ENCODE measurements at regions not wholly inside any gene's neighbourhood (a gene's known extent, or its start where the extent isn't known, plus 50 kb on each side); places are given as distances from the start of the nearest gene placed in this dataset.

DNA sequence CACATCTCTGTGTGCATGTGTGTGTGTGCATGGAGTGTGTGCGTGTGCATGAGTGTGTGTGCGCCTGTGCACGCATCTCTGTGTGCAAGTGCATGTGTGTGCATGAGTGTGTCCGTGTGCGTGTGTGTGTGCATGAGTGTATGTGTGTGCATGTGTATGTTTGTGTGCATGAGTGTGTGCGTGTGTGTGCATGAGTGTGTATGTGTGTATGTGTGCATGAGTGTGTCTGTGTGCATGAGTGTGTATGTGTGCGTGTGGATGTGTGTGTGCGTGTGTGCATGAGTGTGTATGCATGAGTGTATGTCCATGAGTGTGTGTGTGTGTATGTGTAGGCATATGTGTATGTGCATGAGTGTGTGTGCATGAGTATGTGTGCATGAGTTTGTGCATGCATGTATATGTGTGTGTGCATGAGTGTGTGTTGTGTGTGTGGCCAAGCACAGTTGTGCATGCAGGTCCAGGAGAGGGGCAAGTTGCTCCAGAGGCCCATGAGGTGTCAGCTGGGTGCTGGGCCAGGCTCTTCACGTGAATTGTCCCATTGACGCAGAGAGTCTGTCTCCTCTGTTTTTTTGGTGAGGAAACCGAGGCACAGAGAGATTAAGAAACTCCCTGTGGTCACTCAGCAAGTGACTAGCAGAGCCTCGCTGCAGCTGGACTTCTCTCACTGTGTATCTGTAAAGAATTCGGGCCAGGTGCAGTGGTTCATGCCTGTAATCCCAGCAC lies 75.5 kb downstream of the ASB1 start:
- TF ChIP-seq TCF4 (CRISPR knock-in tag; IDR thresholded peaks at IDR 0.05; ENCODE audit: borderline replicate concordance): no peak
- TF ChIP-seq ZNF8 (CRISPR knock-in tag; IDR thresholded peaks at IDR 0.05): no peak
- no peak for TF ChIP-seq ARNTL (CRISPR knock-in tag; IDR thresholded peaks at IDR 0.05; ENCODE audit: borderline replicate concordance, low read depth)
- TF ChIP-seq, protein P1, sequence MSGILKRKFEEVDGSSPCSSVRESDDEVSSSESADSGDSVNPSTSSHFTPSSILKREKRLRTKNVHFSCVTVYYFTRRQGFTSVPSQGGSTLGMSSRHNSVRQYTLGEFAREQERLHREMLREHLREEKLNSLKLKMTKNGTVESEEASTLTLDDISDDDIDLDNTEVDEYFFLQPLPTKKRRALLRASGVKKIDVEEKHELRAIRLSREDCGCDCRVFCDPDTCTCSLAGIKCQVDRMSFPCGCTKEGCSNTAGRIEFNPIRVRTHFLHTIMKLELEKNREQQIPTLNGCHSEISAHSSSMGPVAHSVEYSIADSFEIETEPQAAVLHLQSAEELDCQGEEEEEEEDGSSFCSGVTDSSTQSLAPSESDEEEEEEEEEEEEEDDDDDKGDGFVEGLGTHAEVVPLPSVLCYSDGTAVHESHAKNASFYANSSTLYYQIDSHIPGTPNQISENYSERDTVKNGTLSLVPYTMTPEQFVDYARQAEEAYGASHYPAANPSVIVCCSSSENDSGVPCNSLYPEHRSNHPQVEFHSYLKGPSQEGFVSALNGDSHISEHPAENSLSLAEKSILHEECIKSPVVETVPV (CRISPR knock-in tag; IDR thresholded peaks at IDR 0.05): no peak
- ATAC-seq: no peak

DNA sequence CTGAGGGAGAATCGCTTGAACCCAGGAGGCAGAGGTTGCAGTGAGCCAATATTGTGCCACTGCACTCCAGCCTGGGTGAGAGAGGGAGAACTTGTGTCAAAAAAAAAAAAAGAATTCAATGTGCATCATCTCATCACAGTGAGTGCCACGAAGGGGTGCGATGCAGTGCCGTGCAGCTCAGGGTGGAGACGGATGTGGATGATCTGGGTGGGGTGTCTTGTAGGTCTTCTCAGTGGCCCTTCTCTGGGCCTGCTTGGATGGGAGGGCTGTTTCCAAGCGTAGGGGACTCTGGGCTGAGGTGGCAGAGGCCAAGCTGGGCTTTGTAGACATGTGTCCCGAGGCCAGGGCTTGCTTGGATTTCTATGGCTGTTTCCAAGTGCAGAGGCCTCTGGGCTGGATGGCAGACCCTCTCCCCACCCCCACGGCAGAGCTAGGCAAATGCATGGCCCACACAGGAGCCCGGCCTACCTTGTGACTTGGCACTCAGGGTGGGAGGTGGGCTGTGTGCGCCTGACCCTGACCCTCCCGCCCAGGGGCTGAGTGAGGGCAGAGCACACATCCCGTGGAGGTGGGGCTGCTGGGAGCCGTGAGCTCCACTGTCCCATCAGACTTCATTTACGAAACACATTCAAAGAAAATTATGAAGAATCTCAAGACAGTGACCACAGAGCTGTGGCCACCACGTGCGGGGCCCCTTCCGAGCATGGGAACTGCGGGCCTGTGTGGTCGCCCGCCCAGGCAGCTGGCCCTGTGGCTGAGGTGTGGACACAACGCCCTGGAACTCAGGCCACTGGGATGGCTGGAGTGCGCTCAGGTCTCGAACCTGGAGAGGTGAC lies 76.4 kb downstream of the ASB1 start:
- ATAC-seq: no peak
- TF ChIP-seq SNAI2 (CRISPR knock-in tag; IDR thresholded peaks at IDR 0.05) (no peak), CSDC2 (CRISPR knock-in tag; IDR thresholded peaks at IDR 0.05) (no peak), ESRRG (CRISPR knock-in tag; IDR thresholded peaks at IDR 0.05) (no peak), PATZ1 (CRISPR knock-in tag; IDR thresholded peaks at IDR 0.05; ENCODE audit: borderline replicate concordance) (no peak), ZFP3 (CRISPR knock-in tag; IDR thresholded peaks at IDR 0.05) (no peak), ZNF70 (CRISPR knock-in tag; IDR thresholded peaks at IDR 0.05) (no peak)
- TF ChIP-seq, protein P2, sequence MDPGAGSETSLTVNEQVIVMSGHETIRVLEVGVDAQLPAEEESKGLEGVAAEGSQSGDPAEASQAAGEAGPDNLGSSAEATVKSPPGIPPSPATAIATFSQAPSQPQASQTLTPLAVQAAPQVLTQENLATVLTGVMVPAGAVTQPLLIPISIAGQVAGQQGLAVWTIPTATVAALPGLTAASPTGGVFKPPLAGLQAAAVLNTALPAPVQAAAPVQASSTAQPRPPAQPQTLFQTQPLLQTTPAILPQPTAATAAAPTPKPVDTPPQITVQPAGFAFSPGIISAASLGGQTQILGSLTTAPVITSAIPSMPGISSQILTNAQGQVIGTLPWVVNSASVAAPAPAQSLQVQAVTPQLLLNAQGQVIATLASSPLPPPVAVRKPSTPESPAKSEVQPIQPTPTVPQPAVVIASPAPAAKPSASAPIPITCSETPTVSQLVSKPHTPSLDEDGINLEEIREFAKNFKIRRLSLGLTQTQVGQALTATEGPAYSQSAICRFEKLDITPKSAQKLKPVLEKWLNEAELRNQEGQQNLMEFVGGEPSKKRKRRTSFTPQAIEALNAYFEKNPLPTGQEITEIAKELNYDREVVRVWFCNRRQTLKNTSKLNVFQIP (CRISPR knock-in tag; IDR thresholded peaks at IDR 0.05; ENCODE audit: borderline replicate concordance, low read depth): no peak

DNA sequence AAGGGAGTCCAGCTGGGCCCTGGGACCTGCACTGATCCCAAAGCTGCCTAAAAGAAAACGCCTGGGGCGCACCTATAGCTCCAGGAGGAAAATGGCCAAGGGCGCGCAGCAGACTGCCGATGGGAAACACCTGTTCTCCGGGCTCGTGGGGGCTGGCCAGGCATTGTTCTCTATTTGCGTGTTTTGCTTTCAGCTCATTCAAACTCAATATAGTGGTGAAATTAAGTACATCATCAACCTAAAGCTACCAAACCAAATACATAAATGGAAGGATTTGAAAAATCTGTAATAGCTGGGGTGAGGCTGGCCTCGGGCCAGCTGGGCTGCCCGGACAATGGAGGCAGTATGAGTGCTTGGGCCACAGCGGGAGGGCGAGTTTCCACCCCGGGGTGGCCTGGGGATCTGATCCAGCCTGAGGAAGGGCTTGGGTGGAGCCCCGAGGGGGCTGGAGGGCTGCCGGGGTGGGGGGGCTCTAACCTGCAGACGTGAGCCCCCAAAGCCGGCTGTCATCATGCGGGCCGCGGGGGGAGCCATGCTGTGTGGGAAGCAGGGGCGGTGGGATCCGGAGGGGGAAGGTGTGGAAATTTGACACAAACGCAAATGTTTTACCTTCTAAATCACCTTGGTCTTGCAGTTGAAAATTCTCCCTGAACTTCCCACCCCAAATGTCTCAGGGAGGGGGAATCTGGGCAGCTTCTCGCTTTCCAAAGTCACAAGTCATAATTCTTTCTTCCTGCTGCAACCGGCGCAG lies 77.6 kb downstream of the ASB1 start:
- no peak for ATAC-seq

More for the DNA sequence above, 77.6 kb downstream of the ASB1 start:
- TF ChIP-seq CSDC2 (CRISPR knock-in tag; IDR thresholded peaks at IDR 0.05) (no peak), ZFP3 (CRISPR knock-in tag; IDR thresholded peaks at IDR 0.05) (no peak), ZNF8 (CRISPR knock-in tag; IDR thresholded peaks at IDR 0.05) (no peak), ZC3H10 (CRISPR knock-in tag; IDR thresholded peaks at IDR 0.05) (no peak), OSR1 (CRISPR knock-in tag; IDR thresholded peaks at IDR 0.05) (no peak), GLIS3 (CRISPR knock-in tag; IDR thresholded peaks at IDR 0.05) (no peak), ARNTL (CRISPR knock-in tag; IDR thresholded peaks at IDR 0.05; ENCODE audit: borderline replicate concordance, low read depth) (no peak), ZNF70 (CRISPR knock-in tag; IDR thresholded peaks at IDR 0.05) (no peak), ESRRG (CRISPR knock-in tag; IDR thresholded peaks at IDR 0.05) (no peak), BACH2 (CRISPR knock-in tag; IDR thresholded peaks at IDR 0.05; ENCODE audit: borderline replicate concordance) (no peak), SNAI2 (CRISPR knock-in tag; IDR thresholded peaks at IDR 0.05) (no peak), PATZ1 (CRISPR knock-in tag; IDR thresholded peaks at IDR 0.05; ENCODE audit: borderline replicate concordance) (no peak)
- TF ChIP-seq, protein P2 (CRISPR knock-in tag; IDR thresholded peaks at IDR 0.05; ENCODE audit: borderline replicate concordance, low read depth): no peak
- TF ChIP-seq, protein P3, sequence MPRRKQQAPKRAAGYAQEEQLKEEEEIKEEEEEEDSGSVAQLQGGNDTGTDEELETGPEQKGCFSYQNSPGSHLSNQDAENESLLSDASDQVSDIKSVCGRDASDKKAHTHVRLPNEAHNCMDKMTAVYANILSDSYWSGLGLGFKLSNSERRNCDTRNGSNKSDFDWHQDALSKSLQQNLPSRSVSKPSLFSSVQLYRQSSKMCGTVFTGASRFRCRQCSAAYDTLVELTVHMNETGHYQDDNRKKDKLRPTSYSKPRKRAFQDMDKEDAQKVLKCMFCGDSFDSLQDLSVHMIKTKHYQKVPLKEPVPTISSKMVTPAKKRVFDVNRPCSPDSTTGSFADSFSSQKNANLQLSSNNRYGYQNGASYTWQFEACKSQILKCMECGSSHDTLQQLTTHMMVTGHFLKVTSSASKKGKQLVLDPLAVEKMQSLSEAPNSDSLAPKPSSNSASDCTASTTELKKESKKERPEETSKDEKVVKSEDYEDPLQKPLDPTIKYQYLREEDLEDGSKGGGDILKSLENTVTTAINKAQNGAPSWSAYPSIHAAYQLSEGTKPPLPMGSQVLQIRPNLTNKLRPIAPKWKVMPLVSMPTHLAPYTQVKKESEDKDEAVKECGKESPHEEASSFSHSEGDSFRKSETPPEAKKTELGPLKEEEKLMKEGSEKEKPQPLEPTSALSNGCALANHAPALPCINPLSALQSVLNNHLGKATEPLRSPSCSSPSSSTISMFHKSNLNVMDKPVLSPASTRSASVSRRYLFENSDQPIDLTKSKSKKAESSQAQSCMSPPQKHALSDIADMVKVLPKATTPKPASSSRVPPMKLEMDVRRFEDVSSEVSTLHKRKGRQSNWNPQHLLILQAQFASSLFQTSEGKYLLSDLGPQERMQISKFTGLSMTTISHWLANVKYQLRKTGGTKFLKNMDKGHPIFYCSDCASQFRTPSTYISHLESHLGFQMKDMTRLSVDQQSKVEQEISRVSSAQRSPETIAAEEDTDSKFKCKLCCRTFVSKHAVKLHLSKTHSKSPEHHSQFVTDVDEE (CRISPR knock-in tag; IDR thresholded peaks at IDR 0.05): no peak
